Heart left ventricle (tissue), 16 donors: ENCODE measurements at regions not wholly inside any gene's neighbourhood (a gene's known extent, or its start where the extent isn't known, plus 50 kb on each side); places are given as distances from the start of the nearest gene placed in this dataset.

Source experiments
- ATAC-seq, 4 donors: fragments of 200-7000 bp; cut with Tn5 transposase; one replicate each; pipeline ENCODE4 v1.9.1; 2020 to 2022; ENCODE audit warnings: moderate library complexity in 4 of 4, mild to moderate bottlenecking in 3 of 4, moderate number of reproducible peaks in 1 of 4
- DNase-seq, 5 donors: peaks; one replicate each; pipeline ENCODE4 v3.0.0-alpha.2; 2020
- H3K27ac ChIP-seq, 12 donors: fragments of 200-600 bp; sonication (generic) in 4 of 12; one replicate each; pipeline versions ENCODE4 v1.5.0 to v1.8.0; 2016 to 2022; ENCODE audit warnings: mild to moderate bottlenecking in 2 of 12
- H3K27me3 ChIP-seq, 9 donors: fragments of 200-600 bp; sonication (generic) in 2 of 9; one replicate each; pipeline versions ENCODE4 v1.5.1 to v1.8.0; 2016 to 2022; ENCODE audit warnings: mild to moderate bottlenecking in 3 of 9
- H3K36me3 ChIP-seq, 9 donors: fragments of 200-600 bp; sonication (generic) in 2 of 9; one replicate each; pipeline versions ENCODE4 v1.5.0 to v1.8.0; 2018 to 2022; ENCODE audit warnings: mild to moderate bottlenecking in 2 of 9
- H3K4me1 ChIP-seq, 12 donors: fragments of 200-600 bp; sonication (generic) in 4 of 12; one replicate each; pipeline versions ENCODE4 v1.5.0 to v1.8.0; 2016 to 2022; ENCODE audit warnings: mild to moderate bottlenecking in 3 of 12
- H3K4me3 ChIP-seq, 12 donors: fragments of 200-600 bp; sonication (generic) in 4 of 12; one replicate each; pipeline versions ENCODE4 v1.5.0 to v1.8.0; 2017 to 2022; ENCODE audit warnings: mild to moderate bottlenecking in 9 of 12, moderate library complexity in 4 of 12
- H3K9me3 ChIP-seq, 12 donors: fragments of 200-600 bp; sonication (generic) in 4 of 12; one replicate each; pipeline versions ENCODE4 v1.5.0 to v1.8.0; 2016 to 2022; ENCODE audit warnings: mild to moderate bottlenecking in 1 of 12
- CTCF ChIP-seq, 12 donors: fragments of 200-600 bp; sonication (generic) in 4 of 12; IDR thresholded peaks; one replicate each; pipeline versions ENCODE4 v1.5.0 to v1.8.0; 2018 to 2022; ENCODE audit warnings: antibody characterized with exemption in 12 of 12, mild to moderate bottlenecking in 5 of 12
- POLR2A ChIP-seq, 2 donors: fragments of 450-650 bp; IDR thresholded peaks; one replicate each; pipeline ENCODE4 v1.6.1; 2017; ENCODE audit warnings: antibody characterized with exemption in 2 of 2, mild to moderate bottlenecking in 2 of 2, moderate library complexity in 2 of 2
- WGBS, 4 donors: extraction: QIAGEN DNeasy Blood & Tissue Kit in 2 of 4; methylation state at CpG; one replicate each; pipeline versions ENCODE4 v1.1.5 to v1.1.7; 2013 to 2018; 5-methylcytosine and 5-hydroxymethylcytosine counted together
- intact Hi-C, 10 donors: fragments of 100-400 bp; cut with DNase I; formaldehyde crosslinking; loops; one replicate each; pipeline versions ENCODE4 v1.11.1 to v1.14.2; 2022
- donor health status: ischemic (EF 13 %, LVEDD 7.1; RV severe dilation, severe dysfunction).
- donor health status: healthy with polysubstance abuse.
- donor health status: DM: no; HTN: yes; CAD: no.
- donor health status: DM: no; HTN: no; CAD: no.
- donor health status: ischemic (EF 25% LVEDD 6.9; RV normal size, moderate dysfunction).
- donor health status: ischemic (EF 25% LVEDD 5.7; RV mildly dilated, moderate dysfunction).
- donor health status: healthy.
- donor health status: DM: yes; HTN: yes; CAD: no.
- donor health status: ischemic (EF 35%, LVEDD 5.7; RV mildly dilated, moderate dysfunction).
- donor health status: nonischemic (EF 11% LVEDD 7.7; RV severe dilation, severe dysfunction).
- donor health status: DM: yes; HTN: yes; CAD: no.
- donor health status: PGD.
- donor health status: ischemic (EF 29% LVEDD 5.4; RV normal size, mild dysfunction).
- donor health status: nonischemic (EF 23%, LVEDD 6.1; RV moderate dilation, normal function).

- Histone ChIP-seq H3K27ac (no peak overlapping the region), H3K9me3 (no peaks in the 10 kb centered on the region), H3K4me3 (no peak overlapping the region), H3K4me1 (no peaks in the 10 kb centered on the region), H3K27me3 (no peaks in the 10 kb centered on the region), H3K36me3 (no peaks in the 10 kb centered on the region)
- WGBS, 4 donors = 90 to 100% (median 92%) methylated on average over 2 of the region's 2 CpGs
- intact Hi-C loops = no loop called here
- no peak for DNase-seq
- no peak for ATAC-seq
- TF ChIP-seq POLR2A (IDR thresholded peaks at IDR 0.05) (no peak), CTCF (IDR thresholded peaks at IDR 0.05) (no peak)
Observed at GRCh38 chr12:115528466-115528865, 749.0 kb downstream of the MED13L start.

- H3K27me3 ChIP-seq = no peaks in the 10 kb centered on the region
- H3K36me3 ChIP-seq = no peaks in the 10 kb centered on the region
- 59 to 68% (median 63%) methylated on average over 8 of the region's 8 CpGs for WGBS, 4 donors
- no peak overlapping the region for H3K4me3 ChIP-seq
- ATAC-seq (no peak), DNase-seq (no peak)
- TF ChIP-seq POLR2A (IDR thresholded peaks at IDR 0.05) = no peak
- TF ChIP-seq CTCF (IDR thresholded peaks at IDR 0.05) = no peak
- H3K4me1 ChIP-seq = peaks cover 0 to 3% (median 0%) of the 10 kb centered on the region in 12 donors
- intact Hi-C loops = no loop called here
- no peak overlapping the region for H3K27ac ChIP-seq
- H3K9me3 ChIP-seq = peaks cover 0 to 16% (median 2%) of the 10 kb centered on the region in 12 donors
Observed at GRCh38 chr12:115521771-115522409, 755.6 kb downstream of the MED13L start.

GRCh38 chr12:115519887-115520286, 757.6 kb downstream of the MED13L start:
- no peak overlapping the region for H3K27ac ChIP-seq
- H3K27me3 ChIP-seq = no peaks in the 10 kb centered on the region
- ATAC-seq (no peak), DNase-seq (no peak)
- 82 to 90% (median 86%) methylated on average over 2 of the region's 2 CpGs for WGBS, 4 donors
- H3K4me1 ChIP-seq = peaks cover 0 to 3% (median 0%) of the 10 kb centered on the region in 12 donors
- H3K9me3 ChIP-seq = peaks cover 0 to 22% (median 2%) of the 10 kb centered on the region in 12 donors
- H3K36me3 ChIP-seq = no peaks in the 10 kb centered on the region
- TF ChIP-seq POLR2A (IDR thresholded peaks at IDR 0.05) (no peak), CTCF (IDR thresholded peaks at IDR 0.05) (no peak)
- intact Hi-C loops = no loop called here
- no peak overlapping the region for H3K4me3 ChIP-seq

- Histone ChIP-seq H3K9me3 (peaks cover 0 to 22% (median 2%) of the 10 kb centered on the region in 12 donors), H3K36me3 (no peaks in the 10 kb centered on the region), H3K27me3 (no peaks in the 10 kb centered on the region), H3K27ac (no peak overlapping the region), H3K4me3 (no peak overlapping the region), H3K4me1 (peaks cover 0 to 3% (median 0%) of the 10 kb centered on the region in 12 donors)
- no peak for ATAC-seq
- intact Hi-C loops = no loop called here
- 73 to 91% (median 74%) methylated on average over 1 of the region's 1 CpG for WGBS, 4 donors
- no peak for DNase-seq
- no peak for TF ChIP-seq CTCF (IDR thresholded peaks at IDR 0.05)
- no peak for TF ChIP-seq POLR2A (IDR thresholded peaks at IDR 0.05)
Observed at GRCh38 chr12:115519359-115519758, 758.1 kb downstream of the MED13L start.
